ENCODE measurements at regions not wholly inside any gene's neighbourhood (a gene's known extent, or its start where the extent isn't known, plus 50 kb on each side); places are given as distances from the start of the nearest gene placed in this dataset.

GRCh38 chr20:54339093-54339492, 131.2 kb downstream of the PFDN4 start:
- Mint-ChIP-seq H3K27ac (no peak overlapping the region), H3K9me3 (peaks cover 6% of the 10 kb centered on the region)
- no peak for DNase-seq (ENCODE audit: low spot score)

GRCh38 chr20:54340206-54340605, 132.3 kb downstream of the PFDN4 start:
- H3K79me2 ChIP-seq (ENCODE audit: low read depth), result no peaks in the 10 kb centered on the region
- no peak overlapping the region for H3K4me3 ChIP-seq
- DNase-seq (ENCODE audit: low spot score), result no peak
- no peaks in the 10 kb centered on the region for H3K4me1 ChIP-seq
- H3K27ac Mint-ChIP-seq, result no peak overlapping the region
- H4K20me1 ChIP-seq (ENCODE audit: low read depth), result no peaks in the 10 kb centered on the region
- TF ChIP-seq EZH2phosphoT487 (IDR thresholded peaks at IDR 0.05) (no peak), EZH2 (IDR thresholded peaks at IDR 0.05) (no peak), CTCF (IDR thresholded peaks at IDR 0.05) (no peak)
- H3K27me3 Mint-ChIP-seq (ENCODE audit: insufficient read depth, low read depth), result no peaks in the 10 kb centered on the region
- H3K9me3 ChIP-seq (ENCODE audit: low read depth), result no peaks in the 10 kb centered on the region
- H3K4me2 ChIP-seq, result no peak overlapping the region
- no peaks in the 10 kb centered on the region for H3K27me3 ChIP-seq
- no peak overlapping the region for H2AFZ ChIP-seq (replicated peaks)
- H3K4me3 Mint-ChIP-seq, result no peak overlapping the region
- H3K9me3 Mint-ChIP-seq, result peaks cover 3% of the 10 kb centered on the region
- H3K9ac ChIP-seq, result no peak overlapping the region
- no peaks in the 10 kb centered on the region for H3F3A ChIP-seq (ENCODE audit: low read depth)
- H3K36me3 Mint-ChIP-seq, result no peaks in the 10 kb centered on the region
- no peaks in the 10 kb centered on the region for H3K36me3 ChIP-seq
- no peak overlapping the region for H3K27ac ChIP-seq
- H3K4me1 Mint-ChIP-seq, result peaks cover 4% of the 10 kb centered on the region

More at GRCh38 chr20:54339093-54339492, 131.2 kb downstream of the PFDN4 start:
- Histone ChIP-seq H2AFZ (replicated peaks) (no peak overlapping the region), H3F3A (ENCODE audit: low read depth) (no peaks in the 10 kb centered on the region), H3K4me2 (no peak overlapping the region), H3K4me3 (no peak overlapping the region), H4K20me1 (ENCODE audit: low read depth) (no peaks in the 10 kb centered on the region), H3K4me1 (no peaks in the 10 kb centered on the region), H3K9me3 (ENCODE audit: low read depth) (no peaks in the 10 kb centered on the region), H3K36me3 (no peaks in the 10 kb centered on the region), H3K27ac (no peak overlapping the region), H3K27me3 (no peaks in the 10 kb centered on the region), H3K9ac (no peak overlapping the region), H3K79me2 (ENCODE audit: low read depth) (no peaks in the 10 kb centered on the region)
- Mint-ChIP-seq H3K36me3 (no peaks in the 10 kb centered on the region), H3K27me3 (ENCODE audit: insufficient read depth, low read depth) (peaks cover 2% of the 10 kb centered on the region), H3K4me1 (peaks cover 2% of the 10 kb centered on the region), H3K4me3 (no peak overlapping the region)
- no peak for TF ChIP-seq EZH2phosphoT487 (IDR thresholded peaks at IDR 0.05)
- no peak for TF ChIP-seq EZH2 (IDR thresholded peaks at IDR 0.05)
- no peak for TF ChIP-seq CTCF (IDR thresholded peaks at IDR 0.05)

GRCh38 chr20:54340667-54341081, 132.8 kb downstream of the PFDN4 start:
- Mint-ChIP-seq H3K27me3 (ENCODE audit: insufficient read depth, low read depth) (no peaks in the 10 kb centered on the region), H3K4me1 (peaks cover 8% of the 10 kb centered on the region), H3K9me3 (peaks cover 3% of the 10 kb centered on the region), H3K27ac (no peak overlapping the region), H3K4me3 (no peak overlapping the region), H3K36me3 (no peaks in the 10 kb centered on the region)
- DNase-seq (ENCODE audit: low spot score), result no peak
- H3K4me2 ChIP-seq, result no peak overlapping the region
- H3K4me1 ChIP-seq, result no peaks in the 10 kb centered on the region
- no peaks in the 10 kb centered on the region for H3K9me3 ChIP-seq (ENCODE audit: low read depth)
- H3K79me2 ChIP-seq (ENCODE audit: low read depth), result no peaks in the 10 kb centered on the region
- no peak for TF ChIP-seq CTCF (IDR thresholded peaks at IDR 0.05)
- TF ChIP-seq EZH2 (IDR thresholded peaks at IDR 0.05), result no peak
- no peak for TF ChIP-seq EZH2phosphoT487 (IDR thresholded peaks at IDR 0.05)
- no peak overlapping the region for H2AFZ ChIP-seq (replicated peaks)
- H3F3A ChIP-seq (ENCODE audit: low read depth), result no peaks in the 10 kb centered on the region
- H4K20me1 ChIP-seq (ENCODE audit: low read depth), result no peaks in the 10 kb centered on the region
- H3K36me3 ChIP-seq, result no peaks in the 10 kb centered on the region
- H3K4me3 ChIP-seq, result no peak overlapping the region
- no peak overlapping the region for H3K27ac ChIP-seq
- H3K27me3 ChIP-seq, result no peaks in the 10 kb centered on the region
- H3K9ac ChIP-seq, result no peak overlapping the region
